A673 (cell line): ENCODE measurements at regions not wholly inside any gene's neighbourhood (a gene's known extent, or its start where the extent isn't known, plus 50 kb on each side); places are given as distances from the start of the nearest gene placed in this dataset.

Experiments
- CTCF ChIP-seq: fragments of 300-800, 200-600 bp; sonication (generic); conservative IDR thresholded peaks from 2 replicates; pipeline ENCODE4 v1.5.1; 2017; ENCODE audit warnings: low read depth, mild to moderate bottlenecking, antibody characterized with exemption, low read length, moderate library complexity, mixed read lengths
- EZH2 ChIP-seq: fragments of 200-600 bp; sonication (generic); IDR thresholded peaks from 2 replicates; pipeline ENCODE4 v1.6.1; 2017; ENCODE audit warnings: borderline replicate concordance, low read depth, mild to moderate bottlenecking, mixed read lengths, antibody characterized with exemption, low read length; ENCODE audit not compliant: poor library complexity, severe bottlenecking

GRCh38 chr9:29826421-29826820 lies 2253.1 kb upstream of the C9orf72 start:
- no peak for TF ChIP-seq CTCF
- TF ChIP-seq EZH2: no peak
